Suprapubic skin (tissue), 3 donors: ENCODE measurements at regions not wholly inside any gene's neighbourhood (a gene's known extent, or its start where the extent isn't known, plus 50 kb on each side); places are given as distances from the start of the nearest gene placed in this dataset.

Experiments
- POLR2A ChIP-seq, 2 donors: fragments of 450-650 bp; IDR thresholded peaks; one replicate each; pipeline ENCODE4 v1.6.1; 2017; ENCODE audit warnings: antibody characterized with exemption in 2 of 2, mild to moderate bottlenecking in 2 of 2, moderate library complexity in 2 of 2
- TF ChIP-seq, protein P1 (sequence below), 2 donors: fragments of 200-600 bp in 1 of 2; fragments of 450-650 bp in 1 of 2; sonication (generic) in 1 of 2; IDR thresholded peaks; one replicate each; pipeline ENCODE4 v1.5.1; 2016 to 2019; ENCODE audit warnings: antibody characterized with exemption in 2 of 2, mild to moderate bottlenecking in 1 of 2, moderate library complexity in 1 of 2

- TF ChIP-seq, protein P1, sequence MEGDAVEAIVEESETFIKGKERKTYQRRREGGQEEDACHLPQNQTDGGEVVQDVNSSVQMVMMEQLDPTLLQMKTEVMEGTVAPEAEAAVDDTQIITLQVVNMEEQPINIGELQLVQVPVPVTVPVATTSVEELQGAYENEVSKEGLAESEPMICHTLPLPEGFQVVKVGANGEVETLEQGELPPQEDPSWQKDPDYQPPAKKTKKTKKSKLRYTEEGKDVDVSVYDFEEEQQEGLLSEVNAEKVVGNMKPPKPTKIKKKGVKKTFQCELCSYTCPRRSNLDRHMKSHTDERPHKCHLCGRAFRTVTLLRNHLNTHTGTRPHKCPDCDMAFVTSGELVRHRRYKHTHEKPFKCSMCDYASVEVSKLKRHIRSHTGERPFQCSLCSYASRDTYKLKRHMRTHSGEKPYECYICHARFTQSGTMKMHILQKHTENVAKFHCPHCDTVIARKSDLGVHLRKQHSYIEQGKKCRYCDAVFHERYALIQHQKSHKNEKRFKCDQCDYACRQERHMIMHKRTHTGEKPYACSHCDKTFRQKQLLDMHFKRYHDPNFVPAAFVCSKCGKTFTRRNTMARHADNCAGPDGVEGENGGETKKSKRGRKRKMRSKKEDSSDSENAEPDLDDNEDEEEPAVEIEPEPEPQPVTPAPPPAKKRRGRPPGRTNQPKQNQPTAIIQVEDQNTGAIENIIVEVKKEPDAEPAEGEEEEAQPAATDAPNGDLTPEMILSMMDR (IDR thresholded peaks at IDR 0.05): no peak
- no peak for TF ChIP-seq POLR2A (IDR thresholded peaks at IDR 0.05)
Observed at GRCh38 chr7:9231630-9232121, 798.3 kb downstream of the NXPH1 start.
